IgD-negative memory B cell (primary cell): ENCODE measurements at regions not wholly inside any gene's neighbourhood (a gene's known extent, or its start where the extent isn't known, plus 50 kb on each side); places are given as distances from the start of the nearest gene placed in this dataset.

ENCODE experiments used
- H3K27ac Mint-ChIP-seq, 3 donors: one replicate each; pipeline ENCODE4 v1.8.0; 2020 to 2022; ENCODE audit warnings: mild to moderate bottlenecking in 3 of 3, mixed read lengths in 3 of 3, moderate library complexity in 1 of 3
- H3K27me3 Mint-ChIP-seq: one replicate; pipeline ENCODE4 v1.8.0; 2021; ENCODE audit warnings: mixed read lengths
- H3K36me3 Mint-ChIP-seq: one replicate; pipeline ENCODE4 v1.8.0; 2020; ENCODE audit warnings: mild to moderate bottlenecking, mixed read lengths
- H3K4me1 Mint-ChIP-seq, 3 donors: one replicate each; pipeline ENCODE4 v1.8.0; 2020 to 2022; ENCODE audit warnings: mixed read lengths in 3 of 3, mild to moderate bottlenecking in 1 of 3
- H3K4me3 Mint-ChIP-seq, 4 donors: one replicate each; pipeline ENCODE4 v1.8.0; 2020 to 2022; ENCODE audit warnings: mild to moderate bottlenecking in 4 of 4, mixed read lengths in 4 of 4, moderate library complexity in 3 of 4
- H3K9me3 Mint-ChIP-seq, 3 donors: one replicate each; pipeline ENCODE4 v1.8.0; 2020 to 2021; ENCODE audit warnings: mixed read lengths in 3 of 3, mild to moderate bottlenecking in 1 of 3

GRCh38 chr5:89929173-89929572 is 480.4 kb downstream of the CETN3 start:
- Mint-ChIP-seq H3K4me3 (peak overlapping the region in 1 of 4 donors; percentile 34), H3K4me1 (peaks cover 7 to 26% (median 13%) of the 10 kb centered on the region in 3 donors), H3K36me3 (no peaks in the 10 kb centered on the region), H3K27ac (peak overlapping the region in 1 of 3 donors; percentile 48), H3K27me3 (no peaks in the 10 kb centered on the region), H3K9me3 (peaks cover 0 to 3% (median 3%) of the 10 kb centered on the region in 3 donors)

- Mint-ChIP-seq H3K36me3 (no peaks in the 10 kb centered on the region), H3K27ac (peak overlapping the region in 1 of 3 donors; percentile 58), H3K9me3 (peaks cover 0 to 1% (median under 1%) of the 10 kb centered on the region in 3 donors), H3K27me3 (peaks cover 2% of the 10 kb centered on the region), H3K4me1 (no peaks in the 10 kb centered on the region), H3K4me3 (no peak overlapping the region)
These were observed 487.4 kb downstream of the CETN3 start for GRCh38 chr5:89922161-89922560.

GRCh38 chr5:89917112-89917511 is 492.4 kb downstream of the CETN3 start:
- Mint-ChIP-seq H3K4me1 (no peaks in the 10 kb centered on the region), H3K36me3 (no peaks in the 10 kb centered on the region), H3K4me3 (no peak overlapping the region), H3K27ac (no peak overlapping the region), H3K27me3 (peaks cover 2% of the 10 kb centered on the region), H3K9me3 (peaks cover 0 to 4% (median 0%) of the 10 kb centered on the region in 3 donors)

GRCh38 chr5:89916131-89916530 is 493.4 kb downstream of the CETN3 start:
- Mint-ChIP-seq H3K4me1 (no peaks in the 10 kb centered on the region), H3K36me3 (no peaks in the 10 kb centered on the region), H3K27ac (no peak overlapping the region), H3K9me3 (peaks cover 0 to 4% (median 0%) of the 10 kb centered on the region in 3 donors), H3K4me3 (no peak overlapping the region), H3K27me3 (peaks cover 2% of the 10 kb centered on the region)

GRCh38 chr5:89908876-89909275 is 500.7 kb downstream of the CETN3 start:
- no peak overlapping the region for H3K27ac Mint-ChIP-seq
- H3K9me3 Mint-ChIP-seq: peaks cover 0 to 4% (median 0%) of the 10 kb centered on the region in 3 donors

GRCh38 chr5:89904442-89904841 is 505.1 kb downstream of the CETN3 start:
- Mint-ChIP-seq H3K4me3 (no peak overlapping the region), H3K27me3 (no peaks in the 10 kb centered on the region), H3K4me1 (no peaks in the 10 kb centered on the region), H3K9me3 (peaks cover 0 to 2% (median 0%) of the 10 kb centered on the region in 3 donors), H3K27ac (no peak overlapping the region), H3K36me3 (no peaks in the 10 kb centered on the region)

More at GRCh38 chr5:89908876-89909275, 500.7 kb downstream of the CETN3 start:
- Mint-ChIP-seq H3K4me3 (no peak overlapping the region), H3K4me1 (no peaks in the 10 kb centered on the region), H3K27me3 (no peaks in the 10 kb centered on the region), H3K36me3 (no peaks in the 10 kb centered on the region)

GRCh38 chr5:89901983-89902382 is 507.6 kb downstream of the CETN3 start:
- H3K4me1 Mint-ChIP-seq: no peaks in the 10 kb centered on the region
- H3K36me3 Mint-ChIP-seq: no peaks in the 10 kb centered on the region
- H3K27me3 Mint-ChIP-seq: no peaks in the 10 kb centered on the region
- no peak overlapping the region for H3K4me3 Mint-ChIP-seq
- peaks cover 0 to 2% (median 0%) of the 10 kb centered on the region in 3 donors for H3K9me3 Mint-ChIP-seq
- no peak overlapping the region for H3K27ac Mint-ChIP-seq

- H3K4me1 Mint-ChIP-seq: no peaks in the 10 kb centered on the region
- no peaks in the 10 kb centered on the region for H3K27me3 Mint-ChIP-seq
- H3K9me3 Mint-ChIP-seq: peaks cover 0 to 2% (median 0%) of the 10 kb centered on the region in 3 donors
- no peak overlapping the region for H3K4me3 Mint-ChIP-seq
- no peaks in the 10 kb centered on the region for H3K36me3 Mint-ChIP-seq
- no peak overlapping the region for H3K27ac Mint-ChIP-seq
These were observed 508.2 kb downstream of the CETN3 start for GRCh38 chr5:89901346-89901745.

- Mint-ChIP-seq H3K4me3 (no peak overlapping the region), H3K9me3 (peaks cover 2% of the 10 kb centered on the region in 3 donors), H3K36me3 (no peaks in the 10 kb centered on the region), H3K27ac (no peak overlapping the region), H3K27me3 (no peaks in the 10 kb centered on the region), H3K4me1 (no peaks in the 10 kb centered on the region)
These were observed 509.2 kb downstream of the CETN3 start for GRCh38 chr5:89900346-89900745.

GRCh38 chr5:89899559-89899958 is 510.0 kb downstream of the CETN3 start:
- Mint-ChIP-seq H3K9me3 (peaks cover 2 to 8% (median 2%) of the 10 kb centered on the region in 3 donors), H3K36me3 (no peaks in the 10 kb centered on the region), H3K27ac (no peak overlapping the region), H3K4me1 (no peaks in the 10 kb centered on the region), H3K4me3 (no peak overlapping the region), H3K27me3 (no peaks in the 10 kb centered on the region)

- Mint-ChIP-seq H3K27ac (no peak overlapping the region), H3K36me3 (no peaks in the 10 kb centered on the region), H3K9me3 (peaks cover 5 to 24% (median 15%) of the 10 kb centered on the region in 3 donors), H3K4me1 (no peaks in the 10 kb centered on the region), H3K27me3 (no peaks in the 10 kb centered on the region), H3K4me3 (no peak overlapping the region)
These were observed 516.0 kb downstream of the CETN3 start for GRCh38 chr5:89893546-89893945.

- peaks cover 0 to 3% (median 0%) of the 10 kb centered on the region in 3 donors for H3K9me3 Mint-ChIP-seq
- peaks cover 6 to 9% (median 7%) of the 10 kb centered on the region in 3 donors for H3K4me1 Mint-ChIP-seq
- H3K27me3 Mint-ChIP-seq: no peaks in the 10 kb centered on the region
- H3K4me3 Mint-ChIP-seq: no peak overlapping the region
- H3K27ac Mint-ChIP-seq: no peak overlapping the region
- no peaks in the 10 kb centered on the region for H3K36me3 Mint-ChIP-seq
These were observed 523.9 kb downstream of the CETN3 start for GRCh38 chr5:89885670-89886069.

- Mint-ChIP-seq H3K27ac (no peak overlapping the region), H3K9me3 (peaks cover 0 to 3% (median 2%) of the 10 kb centered on the region in 3 donors), H3K36me3 (no peaks in the 10 kb centered on the region), H3K4me3 (no peak overlapping the region), H3K27me3 (no peaks in the 10 kb centered on the region), H3K4me1 (peaks cover 6 to 11% (median 7%) of the 10 kb centered on the region in 3 donors)
These were observed 525.6 kb downstream of the CETN3 start for GRCh38 chr5:89883967-89884366.

- Mint-ChIP-seq H3K4me1 (peaks cover 0 to 2% (median 0%) of the 10 kb centered on the region in 3 donors), H3K9me3 (peaks cover 0 to 3% (median 2%) of the 10 kb centered on the region in 3 donors), H3K4me3 (no peak overlapping the region), H3K27ac (no peak overlapping the region), H3K27me3 (no peaks in the 10 kb centered on the region), H3K36me3 (no peaks in the 10 kb centered on the region)
These were observed 531.1 kb downstream of the CETN3 start for GRCh38 chr5:89878140-89879132.

- Mint-ChIP-seq H3K9me3 (no peaks in the 10 kb centered on the region), H3K27me3 (no peaks in the 10 kb centered on the region), H3K36me3 (no peaks in the 10 kb centered on the region), H3K27ac (no peak overlapping the region), H3K4me3 (no peak overlapping the region), H3K4me1 (peaks cover 0 to 8% (median 3%) of the 10 kb centered on the region in 3 donors)
These were observed 537.6 kb downstream of the CETN3 start for GRCh38 chr5:89871906-89872305.
